Upper lobe of left lung (tissue), 6 donors: ENCODE measurements at regions not wholly inside any gene's neighbourhood (a gene's known extent, or its start where the extent isn't known, plus 50 kb on each side); places are given as distances from the start of the nearest gene placed in this dataset.

ENCODE experiments used
- ATAC-seq, 2 donors: fragments of 200-7000 bp; cut with Tn5 transposase; one replicate each; pipeline ENCODE4 v1.9.1; 2022; ENCODE audit warnings: mild to moderate bottlenecking in 2 of 2, moderate library complexity in 2 of 2; ENCODE audit not compliant: low FRiP score in 2 of 2
- DNase-seq, 2 donors: peaks; one replicate each; pipeline ENCODE4 v3.0.0-alpha.2; 2019 to 2020
- H3K27ac ChIP-seq, 4 donors: fragments of 200-600 bp; sonication (generic); one replicate each; pipeline ENCODE4 v1.5.1; 2016 to 2019
- H3K27me3 ChIP-seq, 4 donors: fragments of 200-600 bp; sonication (generic); one replicate each; pipeline ENCODE4 v1.5.1; 2017 to 2019
- H3K36me3 ChIP-seq, 4 donors: fragments of 200-600 bp; sonication (generic); one replicate each; pipeline ENCODE4 v1.5.1; 2016 to 2019
- H3K4me1 ChIP-seq, 4 donors: fragments of 200-600 bp; sonication (generic); one replicate each; pipeline ENCODE4 v1.5.1; 2018 to 2019
- H3K4me3 ChIP-seq, 4 donors: fragments of 200-600 bp; sonication (generic); one replicate each; pipeline ENCODE4 v1.5.1; 2017 to 2019; ENCODE audit warnings: mild to moderate bottlenecking in 2 of 4, moderate library complexity in 1 of 4
- H3K9me3 ChIP-seq, 4 donors: fragments of 200-600 bp; sonication (generic); one replicate each; pipeline ENCODE4 v1.5.1; 2018 to 2019
- CTCF ChIP-seq, 6 experiments: fragments of 450-650 bp in 4 of 6; fragments of 200-600 bp in 2 of 6; sonication (generic) in 2 of 6; IDR thresholded peaks; one replicate each; pipeline ENCODE4 v1.5.1; 2016 to 2019; ENCODE audit warnings: antibody characterized with exemption in 6 of 6
- EP300 ChIP-seq, 4 donors: sonication (generic); formaldehyde crosslinking; IDR thresholded peaks; one replicate each; pipeline ENCODE4 v1.5.1; 2017; ENCODE audit warnings: antibody characterized with exemption in 4 of 4, control low read depth in 2 of 4
- POLR2A ChIP-seq, 4 donors: fragments of 450-650 bp; IDR thresholded peaks; one replicate each; pipeline ENCODE4 v1.5.1; 2016 to 2017; ENCODE audit warnings: antibody characterized with exemption in 4 of 4, mild to moderate bottlenecking in 2 of 4
- POLR2AphosphoS5 ChIP-seq, 2 donors: sonication (generic); formaldehyde crosslinking; IDR thresholded peaks; one replicate each; pipeline ENCODE4 v1.5.1; 2017; ENCODE audit warnings: antibody characterized with exemption in 2 of 2
- WGBS, 2 donors: methylation state at CpG; one replicate each; pipeline ENCODE4 v1.1.5; 2017 to 2018; 5-methylcytosine and 5-hydroxymethylcytosine counted together
- donor health status: DM: no; HTN: no; CAD: no; lungs with moderate emphysema.
- donor health status: DM: no; HTN: yes; CAD: no; lungs with severe emphysema.

DNA sequence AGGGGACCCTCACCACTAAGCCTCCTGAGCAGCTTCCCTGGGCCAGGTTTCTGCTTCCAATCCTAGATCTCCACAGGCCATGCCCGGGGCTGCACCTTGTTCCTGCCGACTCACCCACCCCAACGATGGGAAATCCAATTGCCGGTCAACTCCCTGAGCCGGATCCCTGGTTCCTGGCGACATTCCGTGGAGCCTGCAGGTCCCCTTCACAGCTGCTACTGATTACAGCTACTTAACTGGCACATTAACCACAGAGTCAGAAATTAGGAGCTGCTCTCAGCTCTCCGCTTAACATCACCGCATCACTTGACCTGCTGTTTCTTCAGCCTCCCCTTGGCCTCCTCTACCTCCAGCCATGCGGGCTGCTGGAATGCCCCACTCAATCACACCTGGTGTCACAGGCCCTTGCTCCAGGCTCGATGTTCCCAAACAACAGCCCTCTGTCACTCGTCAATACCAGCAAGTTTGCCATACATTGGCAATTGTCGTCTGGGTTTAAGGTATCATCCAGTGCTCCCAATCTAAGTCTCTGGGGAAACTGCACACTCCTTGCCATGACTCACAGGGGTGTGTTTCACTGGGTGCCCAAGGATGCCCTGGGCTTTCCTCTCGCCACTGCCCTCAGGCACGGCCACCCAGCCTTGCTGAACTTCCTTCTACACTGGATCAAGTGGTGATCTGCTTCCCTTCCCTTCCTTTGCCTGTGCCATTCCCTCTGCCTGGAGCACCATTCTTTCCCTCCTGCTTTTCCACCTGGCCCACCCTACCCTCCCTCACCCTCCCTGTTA, 181.0 kb downstream of the MN1 start:
- no peak for TF ChIP-seq POLR2AphosphoS5 (IDR thresholded peaks at IDR 0.05)
- no peak for TF ChIP-seq EP300 (IDR thresholded peaks at IDR 0.05)
- TF ChIP-seq POLR2A (IDR thresholded peaks at IDR 0.05): no peak
- TF ChIP-seq CTCF (IDR thresholded peaks at IDR 0.05): no peak
- WGBS, 2 donors: 79 to 83% methylated on average over 11 to 14 of the region's 15 CpGs

DNA sequence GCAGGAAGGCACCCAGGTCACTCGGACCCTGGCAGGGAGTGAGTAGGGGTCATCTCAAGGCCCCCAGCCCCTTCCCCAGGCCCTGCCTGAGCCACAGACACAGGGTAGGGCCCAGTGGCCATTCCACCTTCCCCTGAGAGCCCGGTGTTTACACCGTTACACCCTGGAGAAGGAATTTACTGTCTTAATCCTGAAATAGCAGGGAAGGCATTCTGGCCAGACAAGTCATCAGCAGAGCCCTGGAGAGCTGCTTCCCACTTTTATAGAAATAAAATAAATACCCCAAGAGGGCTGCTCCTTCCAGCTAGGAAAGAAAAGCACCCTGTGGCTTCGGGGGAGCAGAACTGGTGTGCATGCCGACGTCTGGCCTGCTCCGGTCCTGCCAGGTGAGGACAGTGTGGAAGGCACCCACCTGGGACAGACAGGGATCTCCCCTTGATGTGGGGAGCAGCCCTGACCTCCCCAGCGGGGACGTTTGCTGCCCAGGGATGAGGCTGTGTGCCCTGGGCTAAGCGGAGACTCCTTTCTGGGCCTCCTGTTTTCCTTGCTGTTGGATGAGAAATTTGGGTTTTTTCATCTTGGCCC, 180.0 kb downstream of the MN1 start:
- DNase-seq (no peak), ATAC-seq (no peak)
- Histone ChIP-seq H3K4me1 (no peaks in the 10 kb centered on the region), H3K27ac (no peak overlapping the region), H3K36me3 (no peaks in the 10 kb centered on the region), H3K27me3 (no peaks in the 10 kb centered on the region), H3K9me3 (no peaks in the 10 kb centered on the region), H3K4me3 (no peak overlapping the region)
- TF ChIP-seq EP300 (IDR thresholded peaks at IDR 0.05) (no peak), POLR2AphosphoS5 (IDR thresholded peaks at IDR 0.05) (no peak), POLR2A (IDR thresholded peaks at IDR 0.05) (no peak), CTCF (IDR thresholded peaks at IDR 0.05) (no peak)
- WGBS, 2 donors: 65 to 79% methylated on average over 9 to 10 of the region's 10 CpGs

More for the DNA sequence above, 181.0 kb downstream of the MN1 start:
- Histone ChIP-seq H3K27me3 (no peaks in the 10 kb centered on the region), H3K36me3 (no peaks in the 10 kb centered on the region), H3K9me3 (no peaks in the 10 kb centered on the region), H3K4me1 (no peaks in the 10 kb centered on the region), H3K27ac (no peak overlapping the region), H3K4me3 (no peak overlapping the region)
- ATAC-seq: no peak
- DNase-seq: peak in 1 of 2 donors; percentile 10

DNA sequence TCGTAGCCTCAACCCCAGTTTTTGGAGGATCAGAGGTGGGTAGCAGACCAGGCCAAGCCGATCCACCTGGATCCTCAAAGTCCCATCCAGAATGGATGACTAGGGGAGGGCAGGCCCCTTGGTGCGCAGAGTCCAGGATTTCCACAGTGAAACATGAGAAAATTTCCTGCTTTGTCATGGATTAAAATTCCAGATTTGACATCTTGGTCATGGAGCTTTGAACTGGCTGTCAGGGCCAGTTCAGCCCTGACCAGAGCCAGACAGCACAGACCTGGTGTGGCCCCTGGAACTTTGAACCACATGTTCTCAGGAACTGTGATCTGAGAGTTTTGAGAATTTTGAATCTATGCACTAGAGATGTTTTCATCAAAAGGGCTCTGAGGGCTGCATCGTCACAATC, 177.5 kb downstream of the MN1 start:
- ATAC-seq: no peak
- DNase-seq: no peak
- WGBS, 2 donors: 90 to 91% methylated on average over 4 of the region's 4 CpGs
- no peak for TF ChIP-seq CTCF (IDR thresholded peaks at IDR 0.05)
- TF ChIP-seq POLR2AphosphoS5 (IDR thresholded peaks at IDR 0.05): no peak
- TF ChIP-seq POLR2A (IDR thresholded peaks at IDR 0.05): no peak
- no peak for TF ChIP-seq EP300 (IDR thresholded peaks at IDR 0.05)
- Histone ChIP-seq H3K4me1 (no peaks in the 10 kb centered on the region), H3K27ac (no peak overlapping the region), H3K36me3 (no peaks in the 10 kb centered on the region), H3K9me3 (no peaks in the 10 kb centered on the region), H3K27me3 (no peaks in the 10 kb centered on the region), H3K4me3 (no peak overlapping the region)

GRCh38 chr22:27624705-27625104, 176.9 kb downstream of the MN1 start:
- H3K36me3 ChIP-seq: no peaks in the 10 kb centered on the region
- H3K4me1 ChIP-seq: no peaks in the 10 kb centered on the region
- WGBS, 2 donors: 0 to 78% methylated on average over 1 of the region's 1 CpG
- no peak for DNase-seq
- ATAC-seq: no peak
- no peak overlapping the region for H3K4me3 ChIP-seq
- H3K9me3 ChIP-seq: no peaks in the 10 kb centered on the region
- H3K27me3 ChIP-seq: no peaks in the 10 kb centered on the region
- TF ChIP-seq POLR2AphosphoS5 (IDR thresholded peaks at IDR 0.05) (no peak), EP300 (IDR thresholded peaks at IDR 0.05) (no peak), CTCF (IDR thresholded peaks at IDR 0.05) (no peak)
- no peak overlapping the region for H3K27ac ChIP-seq
